Middle frontal gyrus (tissue), 1 donor: ENCODE measurements at regions not wholly inside any gene's neighbourhood (a gene's known extent, or its start where the extent isn't known, plus 50 kb on each side); places are given as distances from the start of the nearest gene placed in this dataset.
"Not testable (repeated sequence)": the region's sequence is repeated elsewhere in the genome, so short reads cannot be mapped to it uniquely, and the experiment has no call there.

Source experiments
- DNase-seq: peaks from one replicate; pipeline ENCODE4 v3.0.0-alpha.2; 2015; ENCODE audit warnings: low spot score; ENCODE audit errors: extremely low spot score

DNA sequence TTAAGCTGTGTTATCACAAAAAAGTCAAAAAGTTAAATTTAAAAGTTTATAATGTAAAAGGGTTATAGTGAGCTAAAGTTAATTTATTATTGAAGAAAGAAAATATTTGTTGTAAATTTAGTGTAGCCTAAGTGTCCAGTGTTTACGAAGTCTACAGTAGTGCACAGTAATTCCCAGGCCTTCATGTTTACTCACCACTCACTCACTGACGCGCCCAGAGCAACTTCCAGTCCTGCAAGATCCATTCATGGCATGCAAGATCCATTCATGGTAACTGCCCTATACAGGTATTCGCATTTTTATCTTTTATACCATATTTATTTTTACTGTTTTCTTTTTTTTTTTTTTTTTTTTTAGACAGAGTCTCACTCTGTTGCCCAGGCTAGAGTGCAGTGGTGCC lies 69.5 kb downstream of the TPRA1 start:
- DNase-seq, result no peak

DNA sequence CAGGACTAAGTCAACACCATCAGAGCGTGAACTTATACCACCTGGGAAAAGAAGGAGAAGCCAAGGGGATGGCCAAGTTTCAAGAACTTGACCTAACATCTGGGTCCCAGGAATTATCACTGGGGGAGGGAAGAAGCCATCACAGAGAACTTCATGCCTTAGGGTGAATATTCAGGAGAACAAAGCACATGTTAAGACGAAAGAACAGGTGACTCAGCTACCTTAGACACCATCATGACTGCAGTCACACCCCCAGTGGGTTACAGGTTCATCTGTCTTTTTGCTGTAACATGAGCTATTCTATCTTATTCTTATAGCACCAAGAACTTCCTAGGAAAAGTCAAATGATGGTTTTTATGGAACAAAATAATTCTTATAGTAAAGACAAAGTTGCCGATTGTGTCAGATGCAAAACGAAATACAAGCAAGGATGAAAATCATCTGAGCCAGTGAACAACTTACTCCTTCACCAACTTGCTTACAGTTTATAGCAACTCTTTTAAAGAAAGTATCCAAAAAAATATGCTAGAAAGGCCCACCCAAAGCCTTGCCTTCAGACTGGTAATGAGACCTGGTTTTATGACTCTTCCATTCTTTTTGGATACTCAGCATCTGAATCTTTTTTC lies 72.0 kb downstream of the TPRA1 start:
- DNase-seq, result no peak

DNA sequence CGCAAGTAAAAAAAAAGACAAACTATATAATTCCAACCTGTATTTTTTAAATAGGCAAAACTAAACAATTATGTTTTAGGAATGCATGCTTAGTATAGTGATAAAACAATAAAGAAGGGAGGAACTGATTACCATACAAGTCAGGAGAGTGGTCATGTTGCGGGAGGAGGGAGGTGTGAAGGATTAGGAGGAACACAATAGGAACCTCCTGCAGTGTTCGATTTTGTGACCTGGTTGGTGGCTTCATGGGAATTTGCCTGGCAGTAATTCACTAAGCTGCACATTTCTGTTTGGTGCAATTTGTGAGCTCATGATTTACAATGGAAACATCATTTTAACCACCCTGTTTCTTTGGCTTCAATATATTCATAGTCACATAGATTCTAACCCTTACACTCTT lies 78.3 kb downstream of the TPRA1 start:
- no peak for DNase-seq

DNA sequence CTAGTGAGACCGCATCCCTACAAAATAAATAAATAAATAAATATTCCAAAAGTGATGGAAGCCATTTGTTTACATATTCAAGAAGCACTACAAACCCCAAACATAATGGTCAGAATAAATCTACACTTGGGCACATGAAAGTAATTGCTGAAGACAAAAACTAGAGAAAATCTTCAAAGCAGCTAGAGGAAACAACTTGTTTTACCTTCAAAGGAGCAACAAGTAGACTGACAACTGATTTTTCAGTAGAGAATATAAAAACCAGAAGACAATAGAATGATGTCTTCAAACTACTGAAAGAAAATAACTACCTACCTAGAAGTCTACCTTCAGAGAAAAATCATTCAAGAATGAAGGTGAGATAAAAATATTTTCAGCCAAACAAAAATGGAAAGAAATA lies 89.4 kb downstream of the TPRA1 start:
- no peak for DNase-seq

DNA sequence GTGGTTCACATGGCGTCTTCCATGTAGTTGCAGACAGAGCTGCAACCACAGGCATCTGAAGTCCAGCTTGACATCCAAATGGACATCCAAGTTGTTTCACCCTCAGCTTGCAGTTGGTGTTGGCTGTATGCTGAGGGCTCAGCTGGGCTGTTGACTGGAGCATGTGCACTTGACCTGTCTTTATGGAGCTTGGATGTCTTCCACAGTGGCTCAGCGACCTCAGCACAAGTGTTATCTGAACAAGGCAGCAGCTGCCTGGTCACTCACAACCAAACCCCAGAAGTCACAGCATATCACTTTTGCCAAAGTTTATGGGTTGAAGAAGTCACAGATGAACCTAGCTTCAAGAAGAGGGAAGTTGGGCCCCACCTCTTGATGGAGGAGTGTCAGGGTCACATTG lies 92.9 kb downstream of the TPRA1 start:
- DNase-seq, result no peak

DNA sequence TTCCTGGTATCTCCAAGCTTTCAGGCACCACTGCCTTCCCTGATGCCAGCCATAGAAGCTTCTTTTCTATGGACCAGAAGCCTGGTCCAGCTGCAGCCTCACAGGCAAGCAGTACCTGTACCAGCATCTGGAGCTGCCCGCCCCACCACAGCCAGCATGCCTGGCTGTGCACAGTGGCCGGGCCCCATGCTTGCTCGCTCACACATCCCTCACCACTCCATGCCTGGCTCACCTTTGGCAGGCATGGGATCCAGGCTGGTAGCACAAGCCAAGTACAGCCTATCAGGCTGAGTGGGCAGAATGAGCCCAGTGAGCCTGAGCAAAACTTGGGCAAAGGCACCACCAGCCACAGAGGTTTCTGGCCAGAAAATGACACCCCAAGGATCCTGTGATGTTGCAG lies 93.4 kb downstream of the TPRA1 start:
- DNase-seq, result no peak

DNA sequence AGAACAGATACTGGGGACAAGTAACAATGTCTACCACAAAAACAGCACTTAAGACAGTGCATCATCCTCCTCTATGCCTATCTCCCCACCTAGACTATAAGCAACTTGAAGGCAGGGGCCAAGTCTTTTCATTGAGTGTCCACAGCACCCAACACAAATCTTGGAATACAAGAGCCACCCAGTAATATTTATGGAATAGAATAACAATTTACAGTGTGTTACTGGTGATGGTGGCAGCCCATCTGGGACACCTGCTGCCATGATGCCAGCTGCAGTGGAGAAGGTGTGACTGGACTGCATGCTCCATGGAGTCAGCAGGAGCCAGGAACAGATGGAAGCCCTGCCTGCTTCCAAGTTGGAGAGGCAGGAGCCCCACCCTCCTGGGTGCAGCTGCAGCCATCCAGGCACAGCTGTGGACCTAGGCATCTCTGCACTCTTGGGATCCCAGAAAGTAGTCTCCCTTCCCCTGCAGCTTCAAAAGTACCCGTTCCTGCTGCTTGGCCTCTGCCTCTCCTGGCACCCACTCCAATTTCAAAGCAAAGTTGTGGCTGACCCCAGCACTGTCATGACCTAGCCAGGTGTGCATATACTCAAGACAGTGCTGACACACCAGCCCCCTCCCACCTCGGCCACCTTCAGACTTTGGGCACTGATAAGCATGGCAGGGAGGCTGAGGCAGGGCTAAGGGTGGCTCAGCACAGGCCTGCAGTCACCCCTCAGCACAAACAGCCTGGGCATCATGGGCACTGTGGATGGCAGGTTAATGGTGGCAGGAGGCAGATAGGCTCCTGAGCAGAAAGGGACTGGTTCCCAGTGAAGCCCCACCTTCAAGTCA lies 94.5 kb downstream of the TPRA1 start:
- DNase-seq, result no peak

DNA sequence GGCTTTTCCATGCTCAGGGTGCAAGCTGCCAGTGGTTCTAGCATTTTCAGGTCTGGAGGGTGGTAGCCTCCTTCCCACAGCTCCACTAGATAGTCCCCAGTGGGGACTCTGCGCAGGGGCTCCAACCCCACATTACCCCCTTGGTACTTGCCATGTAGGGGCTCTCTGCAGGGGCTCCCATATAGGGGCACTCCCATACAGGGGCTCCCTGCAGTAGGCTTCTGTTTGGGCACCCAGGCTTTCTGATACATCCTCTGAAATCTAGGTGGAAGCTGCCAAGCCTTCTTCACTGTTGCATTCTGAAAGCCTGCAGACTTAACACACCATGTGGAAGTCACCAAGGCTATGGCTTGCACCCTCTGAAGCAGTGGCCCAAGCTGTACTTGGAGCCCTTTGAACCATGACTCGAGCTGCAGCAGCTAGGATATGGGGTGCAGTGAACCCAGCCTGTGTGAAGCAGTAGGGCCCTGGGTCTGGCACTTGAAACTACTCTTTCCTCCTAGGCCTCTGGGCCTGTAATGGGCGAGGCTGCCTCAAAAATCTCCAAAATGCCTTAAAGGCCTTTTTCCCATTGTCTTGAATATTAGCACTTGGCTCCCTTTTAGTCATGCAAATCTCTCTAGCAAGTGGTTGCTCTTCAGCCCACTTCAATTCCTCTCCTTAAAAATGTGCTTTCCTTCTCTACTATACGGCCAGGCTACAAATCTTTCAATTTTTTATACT lies 96.4 kb downstream of the TPRA1 start:
- DNase-seq, result no peak

DNA sequence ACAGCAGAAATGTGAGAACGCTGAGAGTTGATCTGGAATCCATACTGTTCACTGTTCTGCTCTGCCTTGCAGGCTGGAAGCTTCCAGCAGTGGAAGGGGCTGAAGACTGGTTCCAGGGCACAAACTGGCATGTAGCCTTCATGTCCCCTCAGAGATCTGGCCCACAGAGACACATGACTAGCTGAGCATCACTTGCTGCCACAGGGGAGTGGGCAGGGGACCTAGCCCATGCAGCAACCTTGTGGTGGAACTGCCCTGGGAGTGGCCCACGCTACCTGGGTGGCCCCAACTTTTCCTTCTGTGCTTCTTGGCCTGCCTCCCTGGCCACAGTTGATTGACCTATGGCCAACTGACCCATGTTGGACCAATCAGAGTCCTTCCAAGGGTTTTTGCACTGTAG lies 98.1 kb downstream of the TPRA1 start:
- DNase-seq, result no peak

DNA sequence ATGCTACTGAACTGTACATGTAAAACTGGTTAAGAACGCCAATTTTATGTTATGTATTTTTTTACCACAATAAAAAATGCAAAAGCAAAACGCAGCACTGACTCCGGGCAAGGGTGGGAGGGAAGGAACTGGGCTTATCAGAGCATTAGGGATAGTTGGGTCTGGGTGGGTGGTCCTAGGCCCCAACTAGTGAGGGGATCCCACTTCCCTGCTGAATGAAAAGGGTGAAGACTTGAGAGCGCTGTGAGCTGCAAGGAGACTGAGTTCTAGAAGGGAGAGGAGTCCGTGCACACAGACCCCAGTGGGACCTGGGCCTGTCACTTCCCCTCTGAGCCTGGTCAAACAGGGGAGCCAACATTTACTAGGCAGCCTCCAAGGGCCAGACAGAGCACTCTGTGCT lies 98.6 kb downstream of the TPRA1 start:
- DNase-seq, result no peak

DNA sequence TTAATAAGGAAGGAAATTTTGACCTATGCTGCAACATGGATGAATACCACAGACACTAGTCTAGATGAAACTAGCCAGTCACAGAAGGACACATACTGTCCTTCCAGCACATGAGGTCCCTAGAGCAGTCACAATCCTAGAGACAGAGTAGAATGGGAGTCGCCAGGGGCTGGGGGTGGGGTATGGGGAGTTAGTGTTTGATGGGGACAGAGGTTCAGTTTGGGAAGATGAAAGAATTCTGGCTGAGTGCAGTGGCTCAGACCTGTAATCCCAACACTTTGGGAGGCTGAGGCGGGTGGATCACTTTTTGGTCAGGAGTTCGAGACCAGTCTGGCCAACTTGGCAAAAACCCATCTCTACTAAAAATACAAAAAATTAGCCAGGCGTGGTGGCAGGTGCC lies 99.2 kb downstream of the TPRA1 start:
- DNase-seq, result no peak

DNA sequence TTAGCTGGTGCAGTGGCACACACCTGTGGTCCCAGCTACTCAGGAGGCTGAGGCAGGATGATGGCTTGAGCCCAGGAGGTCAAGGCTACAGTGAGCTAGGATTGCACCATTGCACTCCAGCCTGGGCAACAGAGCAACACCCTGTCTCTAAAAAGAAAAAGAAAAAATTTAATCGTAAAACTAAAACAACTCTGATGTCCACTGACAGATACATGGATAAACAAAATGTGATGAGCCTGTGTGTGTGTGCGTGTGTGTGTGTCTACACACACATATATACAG lies 99.6 kb downstream of the TPRA1 start:
- DNase-seq, result not testable (repeated sequence)

DNA sequence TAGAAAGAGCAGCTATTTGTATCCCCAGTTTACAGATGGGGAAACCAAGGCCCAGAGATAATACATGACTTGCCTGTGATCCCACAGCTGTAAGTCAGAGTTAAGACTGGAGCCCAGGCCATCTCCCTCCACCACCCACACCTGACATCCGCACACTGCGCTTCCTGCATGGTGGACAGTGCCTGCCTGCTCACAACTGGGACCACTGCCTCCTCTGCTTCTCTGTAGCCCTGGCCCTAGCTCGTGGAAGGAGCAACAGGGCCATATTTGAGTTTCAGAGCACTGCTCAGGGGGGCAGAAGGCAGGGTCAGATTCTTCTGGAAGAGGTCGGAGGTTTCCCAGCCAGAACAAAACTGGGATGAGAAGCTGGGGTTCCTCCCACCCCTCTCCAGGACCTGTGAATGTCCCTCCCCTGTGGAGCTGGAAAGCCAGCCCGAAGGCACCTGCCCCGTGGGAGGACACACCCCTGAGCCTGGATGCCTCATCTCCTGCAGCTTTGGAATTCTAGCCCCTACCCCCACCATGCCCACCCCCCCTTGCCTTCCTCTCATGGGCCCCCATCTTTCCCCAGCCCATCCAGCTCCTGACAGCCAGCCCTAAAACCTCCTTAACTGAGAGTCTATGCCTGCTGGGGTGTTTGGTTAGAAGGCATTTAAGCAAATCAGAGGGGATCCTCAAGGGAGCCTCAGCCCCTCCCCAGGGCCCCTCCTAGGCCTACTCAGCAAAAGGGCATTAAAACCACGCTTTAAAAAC lies 100.1 kb downstream of the TPRA1 start:
- DNase-seq, result no peak

DNA sequence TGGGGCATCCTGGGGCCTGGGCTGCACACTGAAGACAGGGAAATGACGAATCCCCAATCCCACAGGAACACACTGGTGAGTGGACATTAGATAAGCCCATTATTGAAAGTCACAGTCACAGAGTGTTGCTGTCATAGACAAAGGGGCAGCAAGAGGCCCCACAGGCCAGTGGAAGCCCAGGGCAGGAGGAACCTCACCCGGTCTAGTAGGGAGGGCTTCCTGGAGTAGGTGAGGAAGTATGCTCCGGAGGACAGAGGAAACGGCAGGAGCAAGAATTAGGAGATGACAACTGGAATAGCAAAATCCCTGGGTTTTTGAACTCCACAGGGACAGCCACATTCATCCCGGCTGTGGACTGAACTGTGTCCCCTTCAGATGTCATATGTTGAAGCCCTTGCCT lies 101.2 kb downstream of the TPRA1 start:
- no peak for DNase-seq

DNA sequence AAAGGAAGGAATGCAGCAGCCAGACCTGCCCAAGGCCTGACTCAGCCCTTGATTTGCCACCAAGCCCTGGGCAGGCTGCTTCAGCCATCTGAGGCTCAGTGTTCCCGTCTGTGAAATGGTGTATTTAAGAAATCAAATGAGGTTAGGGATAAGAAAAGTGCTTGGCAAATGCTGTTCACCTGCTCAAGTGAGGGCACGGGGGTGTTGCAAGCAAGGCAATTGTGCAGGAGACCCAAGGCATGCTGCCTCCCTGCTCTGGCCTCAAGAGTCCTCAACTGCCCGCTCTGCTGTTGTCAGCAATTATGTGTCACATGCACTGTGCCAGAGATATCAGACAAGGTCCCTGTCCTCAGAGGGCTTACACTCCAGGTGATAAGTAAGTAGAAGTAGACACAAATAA lies 101.8 kb downstream of the TPRA1 start:
- DNase-seq, result no peak

DNA sequence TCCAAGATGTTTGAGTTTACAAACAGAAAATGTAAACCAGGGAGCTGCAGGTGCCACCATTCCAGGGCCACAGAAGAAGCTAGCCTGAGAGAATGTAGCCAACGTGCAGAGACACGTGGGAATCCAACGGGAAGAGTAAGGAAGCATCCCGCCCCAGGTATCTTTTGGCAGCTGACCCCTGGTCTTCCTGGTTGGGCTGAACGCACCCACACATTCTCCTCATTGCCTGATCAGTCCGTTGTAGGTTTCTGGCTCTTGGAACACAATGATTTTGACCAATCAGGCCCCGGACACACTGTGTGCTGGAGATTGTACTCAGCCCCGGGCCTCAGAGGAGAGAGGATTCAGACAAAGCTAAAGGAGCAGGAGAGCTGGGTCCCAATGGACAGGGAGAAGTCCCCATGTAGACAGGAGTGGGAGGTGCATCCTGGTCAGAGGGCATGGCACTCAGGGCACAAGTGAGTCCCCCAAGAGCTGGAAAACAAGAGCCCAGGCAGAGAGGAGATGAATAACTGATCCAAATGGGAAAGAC lies 102.3 kb downstream of the TPRA1 start:
- no peak for DNase-seq

DNA sequence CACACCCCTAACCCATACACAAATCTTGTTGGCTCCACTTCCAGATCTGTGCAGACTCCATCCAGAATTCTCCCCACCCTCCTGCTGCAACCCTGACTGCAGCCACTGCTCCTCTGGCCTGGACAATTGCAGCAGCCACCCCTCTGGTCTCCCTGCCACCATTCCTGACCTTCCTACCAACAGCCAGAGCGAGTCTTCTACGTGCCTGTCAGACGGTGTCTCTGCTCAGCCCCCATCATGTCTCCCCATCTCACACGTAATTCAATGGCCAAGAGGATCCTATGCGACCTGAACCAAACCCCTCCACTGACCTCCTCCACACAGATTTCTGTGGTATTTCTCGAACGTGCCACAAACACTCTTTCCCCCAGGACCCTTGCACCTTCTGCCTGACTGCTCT lies 103.3 kb downstream of the TPRA1 start:
- DNase-seq, result no peak

DNA sequence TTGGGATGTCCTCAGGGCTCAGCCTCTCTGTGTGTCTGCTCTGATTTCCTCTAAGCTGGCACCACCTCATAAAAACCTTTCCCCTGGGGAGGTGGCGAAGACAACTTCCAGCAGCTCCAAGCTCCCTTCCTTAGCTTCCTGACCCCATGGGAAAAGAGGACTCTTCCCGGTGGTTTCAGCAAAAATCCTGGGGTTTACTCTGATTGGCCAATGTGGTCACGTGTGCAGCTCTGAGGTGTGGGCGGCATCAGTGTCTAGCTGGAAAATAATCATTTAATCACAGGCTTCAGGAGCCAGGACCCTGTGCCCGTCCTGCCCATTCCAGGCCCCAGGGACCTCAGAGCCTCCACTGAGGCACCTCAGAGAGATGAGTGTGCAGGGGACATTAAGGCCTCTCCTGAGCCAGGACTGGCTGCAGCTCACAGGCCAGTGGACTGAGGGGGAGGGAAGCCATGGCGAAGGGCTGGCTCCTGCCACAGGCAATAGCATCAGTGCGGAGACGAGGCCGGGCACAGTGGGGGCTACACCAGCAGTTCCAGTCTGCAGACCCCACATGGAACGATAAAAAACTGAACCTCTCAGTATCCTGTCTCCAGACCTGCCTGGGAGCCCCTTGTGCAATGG lies 104.1 kb downstream of the TPRA1 start:
- no peak for DNase-seq

DNA sequence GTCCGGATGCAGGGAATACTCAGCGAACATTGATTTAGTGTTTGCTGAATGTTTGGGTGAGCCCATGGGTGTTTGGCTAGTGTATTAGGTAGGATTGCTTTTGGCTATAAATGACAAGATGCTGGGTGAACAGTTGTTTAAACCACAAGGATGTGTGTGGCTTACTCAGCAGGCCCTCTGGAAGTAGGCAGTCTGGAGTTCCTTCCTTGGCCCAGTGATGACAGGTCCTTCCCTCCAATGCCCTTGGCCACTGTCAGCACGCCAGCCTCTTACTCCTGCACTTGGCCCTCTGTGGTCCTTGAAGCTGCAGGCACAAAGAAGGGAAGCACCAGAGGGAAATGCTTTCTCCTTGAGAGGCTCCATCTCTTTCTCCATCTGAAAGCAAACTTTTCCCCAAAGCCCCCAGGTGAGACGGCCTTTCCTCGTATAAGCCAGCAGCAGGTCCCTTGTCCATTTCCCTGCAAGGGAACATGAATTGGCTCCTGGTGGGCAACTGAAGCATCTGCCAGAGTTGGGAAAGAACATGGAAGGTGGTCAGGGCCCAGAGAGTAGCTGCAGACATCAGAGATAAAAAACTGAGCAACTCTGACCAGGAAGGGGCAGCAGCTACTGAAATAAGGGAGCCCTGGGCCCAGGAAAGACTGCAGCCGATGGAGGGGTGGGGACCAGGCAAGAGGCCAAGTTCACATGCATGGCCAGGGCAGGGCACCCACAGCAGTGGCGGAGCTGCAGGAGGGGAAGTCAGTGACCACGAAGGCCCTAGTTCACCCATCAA lies 105.0 kb downstream of the TPRA1 start:
- DNase-seq, result no peak

DNA sequence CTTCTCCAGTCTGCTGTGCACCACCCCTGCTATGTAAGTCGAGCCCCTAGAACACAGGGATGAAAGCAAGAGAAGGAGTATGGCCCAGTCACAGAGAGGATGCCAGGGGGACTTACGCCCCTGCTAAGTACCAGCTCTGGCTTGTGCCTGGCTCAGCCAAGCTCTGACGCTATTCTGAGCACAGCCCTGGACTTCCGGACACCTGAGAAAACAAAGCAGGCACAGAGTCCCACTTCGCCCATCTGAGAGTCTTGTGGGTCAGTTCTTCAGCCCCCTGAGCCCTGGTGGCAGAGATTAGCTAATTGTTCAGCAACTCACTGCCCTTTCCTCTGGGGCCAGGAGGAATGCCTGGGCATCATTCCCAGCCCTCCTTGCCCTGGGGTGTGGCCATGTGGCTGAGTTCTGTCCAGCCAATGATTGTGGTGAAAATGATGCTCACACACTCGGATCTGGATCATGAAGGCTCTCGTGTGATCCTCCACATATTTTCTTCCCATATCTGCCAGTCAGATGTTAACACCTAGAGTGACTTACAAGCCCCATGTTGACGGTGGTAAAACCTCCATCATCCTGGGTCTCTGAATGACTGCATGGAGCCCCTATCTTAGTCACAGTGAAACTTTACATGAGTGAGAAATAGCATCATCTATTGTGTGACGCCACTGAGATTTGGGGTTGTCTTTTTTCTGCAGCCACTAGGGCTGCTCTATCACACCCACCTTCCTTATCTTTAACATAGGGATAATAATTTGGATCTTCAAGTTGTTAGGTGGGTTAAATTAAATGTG lies 105.7 kb downstream of the TPRA1 start:
- DNase-seq, result no peak
